Vagina (tissue), 2 donors: ENCODE measurements at regions not wholly inside any gene's neighbourhood (a gene's known extent, or its start where the extent isn't known, plus 50 kb on each side); places are given as distances from the start of the nearest gene placed in this dataset.

Experiments
- DNase-seq, 2 donors: peaks; one replicate each; pipeline ENCODE4 v3.0.0-alpha.2; 2017; ENCODE audit errors: extremely low spot score in 2 of 2
- H3K27ac ChIP-seq: fragments of 200-600 bp; sonication (generic); one replicate; pipeline ENCODE4 v1.5.1; 2019
- H3K27me3 ChIP-seq: fragments of 200-600 bp; sonication (generic); one replicate; pipeline ENCODE4 v1.5.1; 2019
- H3K36me3 ChIP-seq, 2 donors: fragments of 200-600 bp; sonication (generic); one replicate each; pipeline ENCODE4 v1.5.1; 2017 to 2019
- H3K4me1 ChIP-seq: fragments of 200-600 bp; sonication (generic); one replicate; pipeline ENCODE4 v1.5.1; 2019
- H3K4me3 ChIP-seq, 2 donors: fragments of 200-600 bp; sonication (generic); 1 replicate in 1 of 2; 2 replicates in 1 of 2; pipeline ENCODE4 v1.5.1; 2016 to 2019
- H3K9me3 ChIP-seq: fragments of 200-600 bp; sonication (generic); one replicate; pipeline ENCODE4 v1.5.1; 2019
- CTCF ChIP-seq, 3 experiments: fragments of 450-650 bp in 2 of 3; fragments of 200-600 bp in 1 of 3; sonication (generic) in 1 of 3; IDR thresholded peaks; one replicate each; pipeline ENCODE4 v1.5.1; 2017 to 2019; ENCODE audit warnings: antibody characterized with exemption in 3 of 3, mild to moderate bottlenecking in 2 of 3, moderate library complexity in 2 of 3
- POLR2A ChIP-seq, 2 donors: fragments of 450-650 bp; IDR thresholded peaks; one replicate each; pipeline ENCODE4 v1.6.1; 2017; ENCODE audit warnings: antibody characterized with exemption in 2 of 2, mild to moderate bottlenecking in 2 of 2, moderate library complexity in 2 of 2
- POLR2AphosphoS5 ChIP-seq, 2 donors: sonication (generic); formaldehyde crosslinking; IDR thresholded peaks; one replicate each; pipeline ENCODE4 v1.9.0; 2017; ENCODE audit warnings: antibody characterized with exemption in 2 of 2, mild to moderate bottlenecking in 2 of 2, low read depth in 1 of 2; ENCODE audit not compliant: insufficient read depth in 1 of 2
- intact Hi-C: fragments of 100-400 bp; cut with DNase I; formaldehyde crosslinking; loops from one replicate; pipeline ENCODE4 v1.15.1; 2023

- intact Hi-C loops = no loop called here
- no peak for DNase-seq
- TF ChIP-seq CTCF (IDR thresholded peaks at IDR 0.05) (no peak), POLR2AphosphoS5 (IDR thresholded peaks at IDR 0.05; ENCODE audit: insufficient read depth in 1 of 2, low read depth in 1 of 2) (no peak), POLR2A (IDR thresholded peaks at IDR 0.05) (no peak)
- Histone ChIP-seq H3K9me3 (no peaks in the 10 kb centered on the region), H3K4me3 (no peak overlapping the region), H3K27ac (no peak overlapping the region), H3K27me3 (no peaks in the 10 kb centered on the region), H3K4me1 (no peaks in the 10 kb centered on the region), H3K36me3 (no peaks in the 10 kb centered on the region)
Observed at GRCh38 chr1:221405146-221405545, 336.7 kb downstream of the DUSP10 start.

GRCh38 chr1:221408117-221408803 lies 333.6 kb downstream of the DUSP10 start:
- Histone ChIP-seq H3K4me1 (no peaks in the 10 kb centered on the region), H3K9me3 (no peaks in the 10 kb centered on the region), H3K36me3 (no peaks in the 10 kb centered on the region), H3K27me3 (no peaks in the 10 kb centered on the region), H3K4me3 (no peak overlapping the region), H3K27ac (no peak overlapping the region)
- TF ChIP-seq CTCF (IDR thresholded peaks at IDR 0.05) = no peak
- no peak for TF ChIP-seq POLR2AphosphoS5 (IDR thresholded peaks at IDR 0.05; ENCODE audit: insufficient read depth in 1 of 2, low read depth in 1 of 2)
- no peak for TF ChIP-seq POLR2A (IDR thresholded peaks at IDR 0.05)
- intact Hi-C loops = no loop called here
- DNase-seq = no peak

- intact Hi-C loops = no loop called here
- no peak for DNase-seq
- no peaks in the 10 kb centered on the region for H3K36me3 ChIP-seq
- no peak overlapping the region for H3K4me3 ChIP-seq
- TF ChIP-seq CTCF (IDR thresholded peaks at IDR 0.05) (no peak), POLR2AphosphoS5 (IDR thresholded peaks at IDR 0.05; ENCODE audit: insufficient read depth in 1 of 2, low read depth in 1 of 2) (no peak), POLR2A (IDR thresholded peaks at IDR 0.05) (no peak)
- no peaks in the 10 kb centered on the region for H3K27me3 ChIP-seq
- H3K4me1 ChIP-seq = no peaks in the 10 kb centered on the region
- H3K9me3 ChIP-seq = no peaks in the 10 kb centered on the region
- H3K27ac ChIP-seq = no peak overlapping the region
Observed at GRCh38 chr1:221411283-221411682, 330.6 kb downstream of the DUSP10 start.

- Histone ChIP-seq H3K36me3 (no peaks in the 10 kb centered on the region), H3K27me3 (no peaks in the 10 kb centered on the region), H3K27ac (no peak overlapping the region), H3K9me3 (no peaks in the 10 kb centered on the region), H3K4me3 (no peak overlapping the region), H3K4me1 (no peaks in the 10 kb centered on the region)
- intact Hi-C loops = no loop called here
- no peak for DNase-seq
- TF ChIP-seq CTCF (IDR thresholded peaks at IDR 0.05) (no peak), POLR2AphosphoS5 (IDR thresholded peaks at IDR 0.05; ENCODE audit: insufficient read depth in 1 of 2, low read depth in 1 of 2) (no peak), POLR2A (IDR thresholded peaks at IDR 0.05) (no peak)
Observed at GRCh38 chr1:221414772-221415539, 326.9 kb downstream of the DUSP10 start.

GRCh38 chr1:221415651-221416050 lies 326.2 kb downstream of the DUSP10 start:
- H3K36me3 ChIP-seq = no peaks in the 10 kb centered on the region
- H3K4me3 ChIP-seq = no peak overlapping the region
- H3K4me1 ChIP-seq = no peaks in the 10 kb centered on the region
- intact Hi-C loops = no loop called here
- TF ChIP-seq POLR2AphosphoS5 (IDR thresholded peaks at IDR 0.05; ENCODE audit: insufficient read depth in 1 of 2, low read depth in 1 of 2) = no peak
- no peak for TF ChIP-seq POLR2A (IDR thresholded peaks at IDR 0.05)
- DNase-seq = no peak
- H3K27ac ChIP-seq = no peak overlapping the region
- no peaks in the 10 kb centered on the region for H3K27me3 ChIP-seq
- H3K9me3 ChIP-seq = no peaks in the 10 kb centered on the region
